ENCODE measurements at regions not wholly inside any gene's neighbourhood (a gene's known extent, or its start where the extent isn't known, plus 50 kb on each side); places are given as distances from the start of the nearest gene placed in this dataset.

DNA sequence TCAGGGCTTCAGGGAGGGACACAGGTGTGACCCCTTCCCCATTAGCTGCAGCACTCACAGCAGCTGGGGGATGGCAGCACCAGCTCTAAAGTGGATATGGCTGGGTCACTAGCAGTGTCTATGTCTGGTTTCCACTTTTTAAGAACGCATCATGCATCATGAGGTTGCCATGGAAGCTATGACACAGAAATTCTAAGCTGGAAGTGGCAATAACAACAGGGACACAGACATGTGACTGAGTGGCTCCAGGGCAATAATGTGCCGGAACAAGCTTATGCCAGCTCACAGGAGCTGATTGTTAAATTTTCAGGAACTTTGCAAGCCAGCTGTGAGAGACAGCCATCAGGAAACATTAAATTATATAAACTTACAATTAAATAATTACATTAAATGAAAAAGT is 51.2 kb upstream of the NFASC start:
- no peak for DNase-seq (ENCODE audit: low read depth in 2 of 2, low spot score in 1 of 2)

Data from stimulated activated CD8-positive, alpha-beta memory T cell treated with anti-CD3 and anti-CD28 coated beads, Interleukin-4, amount 100 ng/mL, for 1 hour (primary cell).